ENCODE measurements at regions not wholly inside any gene's neighbourhood (a gene's known extent, or its start where the extent isn't known, plus 50 kb on each side); places are given as distances from the start of the nearest gene placed in this dataset.

DNA sequence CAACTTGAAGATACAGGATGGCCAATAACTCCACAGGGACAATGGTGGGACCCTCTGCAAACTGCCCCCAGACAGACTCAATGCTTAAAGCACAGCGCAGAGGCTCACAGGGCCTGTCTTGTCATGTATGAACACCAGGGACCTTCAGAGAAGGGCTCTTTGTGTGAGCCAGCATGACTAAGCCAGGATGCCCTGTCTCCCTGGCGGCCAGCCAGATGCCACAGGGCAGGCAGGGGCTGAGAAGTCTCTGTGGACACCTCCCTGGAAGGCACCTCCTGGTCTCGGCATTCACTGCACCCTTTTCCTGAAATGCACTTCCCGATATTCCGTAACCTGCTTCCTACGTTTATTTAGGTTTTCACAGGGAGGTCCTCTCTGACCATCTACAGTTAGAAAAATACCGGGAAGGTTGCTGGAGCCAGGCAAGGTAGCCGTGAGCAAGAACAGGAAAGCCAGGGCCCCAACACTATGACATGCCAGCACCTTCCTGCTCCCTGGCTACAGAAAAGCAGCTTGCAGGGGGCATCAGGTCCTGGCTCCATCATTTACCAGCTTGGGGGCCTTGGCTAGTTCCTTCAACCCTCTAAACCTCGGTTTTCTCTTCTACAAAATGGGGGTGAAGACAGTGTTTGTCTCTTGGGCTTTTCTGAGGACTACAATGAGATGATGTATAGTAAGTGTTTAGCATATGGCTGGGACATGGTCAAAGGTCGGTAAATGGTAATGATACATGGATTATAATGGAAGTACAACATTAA is 65.0 kb downstream of the PITPNM2 start:
- H3K79me2 ChIP-seq: peaks cover 15% of the 10 kb centered on the region
- H3K4me1 ChIP-seq: no peaks in the 10 kb centered on the region
- no peak overlapping the region for H3K4me2 ChIP-seq (ENCODE audit: low read length)
- H2AFZ ChIP-seq: no peak overlapping the region
- TF ChIP-seq, protein P1, sequence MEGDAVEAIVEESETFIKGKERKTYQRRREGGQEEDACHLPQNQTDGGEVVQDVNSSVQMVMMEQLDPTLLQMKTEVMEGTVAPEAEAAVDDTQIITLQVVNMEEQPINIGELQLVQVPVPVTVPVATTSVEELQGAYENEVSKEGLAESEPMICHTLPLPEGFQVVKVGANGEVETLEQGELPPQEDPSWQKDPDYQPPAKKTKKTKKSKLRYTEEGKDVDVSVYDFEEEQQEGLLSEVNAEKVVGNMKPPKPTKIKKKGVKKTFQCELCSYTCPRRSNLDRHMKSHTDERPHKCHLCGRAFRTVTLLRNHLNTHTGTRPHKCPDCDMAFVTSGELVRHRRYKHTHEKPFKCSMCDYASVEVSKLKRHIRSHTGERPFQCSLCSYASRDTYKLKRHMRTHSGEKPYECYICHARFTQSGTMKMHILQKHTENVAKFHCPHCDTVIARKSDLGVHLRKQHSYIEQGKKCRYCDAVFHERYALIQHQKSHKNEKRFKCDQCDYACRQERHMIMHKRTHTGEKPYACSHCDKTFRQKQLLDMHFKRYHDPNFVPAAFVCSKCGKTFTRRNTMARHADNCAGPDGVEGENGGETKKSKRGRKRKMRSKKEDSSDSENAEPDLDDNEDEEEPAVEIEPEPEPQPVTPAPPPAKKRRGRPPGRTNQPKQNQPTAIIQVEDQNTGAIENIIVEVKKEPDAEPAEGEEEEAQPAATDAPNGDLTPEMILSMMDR (IDR thresholded peaks at IDR 0.05): no peak
- H3K9me3 ChIP-seq (ENCODE audit: control insufficient read depth, low read length): no peaks in the 10 kb centered on the region
- no peak overlapping the region for H3K4me3 ChIP-seq (ENCODE audit: low read depth, low read length)
- H3K27ac ChIP-seq: no peak overlapping the region
- H3K36me3 ChIP-seq (ENCODE audit: control insufficient read depth, insufficient read depth, low read length): no peaks in the 10 kb centered on the region
- H3K27me3 ChIP-seq (ENCODE audit: control insufficient read depth, insufficient read depth, low read length): no peaks in the 10 kb centered on the region
- no peak overlapping the region for H3K9ac ChIP-seq

DNA sequence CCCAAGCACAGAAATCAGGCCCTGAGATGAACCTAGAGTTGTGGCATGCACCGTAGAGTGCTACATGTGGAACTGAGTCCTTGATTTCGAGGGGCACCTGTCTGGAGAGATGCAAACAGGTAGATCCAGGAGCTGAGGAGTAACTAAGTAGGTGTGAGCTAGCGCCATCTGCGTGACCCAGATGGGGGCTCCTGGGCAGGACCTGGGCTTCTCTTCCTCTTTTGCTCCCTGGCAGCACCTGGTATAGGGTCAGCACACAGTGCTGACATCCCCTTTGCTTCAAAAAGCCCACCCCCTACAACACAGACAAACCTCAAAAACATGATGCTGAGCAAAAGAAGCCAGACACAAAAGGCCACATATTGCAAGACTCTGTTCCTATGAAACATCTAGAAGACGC is 65.8 kb downstream of the PITPNM2 start:
- no peaks in the 10 kb centered on the region for H3K27me3 ChIP-seq (ENCODE audit: control insufficient read depth, insufficient read depth, low read length)
- no peak overlapping the region for H3K4me3 ChIP-seq (ENCODE audit: low read depth, low read length)
- H3K36me3 ChIP-seq (ENCODE audit: control insufficient read depth, insufficient read depth, low read length): no peaks in the 10 kb centered on the region
- H3K79me2 ChIP-seq: peaks cover 20% of the 10 kb centered on the region
- H3K4me1 ChIP-seq: no peaks in the 10 kb centered on the region
- no peak overlapping the region for H3K27ac ChIP-seq
- no peak overlapping the region for H2AFZ ChIP-seq
- TF ChIP-seq, protein P1 (IDR thresholded peaks at IDR 0.05): no peak
- no peak overlapping the region for H3K4me2 ChIP-seq (ENCODE audit: low read length)
- H3K9me3 ChIP-seq (ENCODE audit: control insufficient read depth, low read length): no peaks in the 10 kb centered on the region
- no peak overlapping the region for H3K9ac ChIP-seq

DNA sequence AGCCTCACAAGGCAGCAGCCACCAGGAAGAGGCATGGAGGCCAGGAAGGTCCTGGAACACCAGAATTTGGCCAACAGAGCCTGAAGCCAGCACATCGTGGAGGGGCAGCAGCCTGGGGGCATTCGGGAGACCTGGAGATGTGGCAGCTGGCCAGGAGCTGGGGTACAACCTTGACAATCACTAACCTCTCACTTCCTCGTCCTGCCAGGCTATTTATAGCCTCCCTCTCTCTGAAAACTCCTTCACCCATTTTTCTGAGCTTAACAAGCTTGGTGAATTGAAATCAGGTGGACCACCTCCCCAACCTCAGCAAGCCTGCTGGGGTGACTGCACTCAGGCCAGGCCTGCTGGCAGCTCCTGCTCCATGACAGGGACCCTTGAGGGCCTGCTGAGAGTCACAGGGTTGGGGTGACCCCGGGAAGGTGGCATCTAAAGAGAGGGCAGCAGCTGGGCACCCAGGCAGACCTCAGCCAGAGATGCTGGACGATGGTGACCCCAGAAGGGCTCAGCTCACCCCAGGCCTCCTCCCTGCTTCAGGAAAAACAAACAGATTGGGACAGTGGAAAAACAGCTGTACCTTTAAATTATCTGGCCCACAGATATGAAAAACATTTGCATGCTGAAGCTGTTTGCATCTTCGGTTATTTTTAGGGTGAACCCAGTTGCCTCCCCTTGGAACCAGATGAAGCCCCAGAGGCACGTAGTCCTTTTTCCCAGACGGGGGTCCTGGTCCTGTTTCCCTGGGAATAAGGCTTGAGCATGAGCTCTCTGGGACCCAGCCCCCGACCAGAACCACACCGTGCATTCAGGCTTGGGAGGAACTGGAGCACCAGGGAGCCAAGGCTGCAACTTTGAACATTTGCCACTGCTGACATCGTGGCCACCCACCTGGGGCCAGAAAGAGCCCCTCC is 67.0 kb downstream of the PITPNM2 start:
- TF ChIP-seq, protein P1 (IDR thresholded peaks at IDR 0.05): no peak
- Histone ChIP-seq H3K27me3 (ENCODE audit: control insufficient read depth, insufficient read depth, low read length) (no peaks in the 10 kb centered on the region), H3K9me3 (ENCODE audit: control insufficient read depth, low read length) (no peaks in the 10 kb centered on the region), H3K27ac (no peak overlapping the region), H3K9ac (no peak overlapping the region), H3K4me2 (ENCODE audit: low read length) (no peak overlapping the region), H3K36me3 (ENCODE audit: control insufficient read depth, insufficient read depth, low read length) (no peaks in the 10 kb centered on the region), H3K4me1 (no peaks in the 10 kb centered on the region), H2AFZ (no peak overlapping the region), H3K4me3 (ENCODE audit: low read depth, low read length) (no peak overlapping the region), H3K79me2 (peaks cover 20% of the 10 kb centered on the region)

DNA sequence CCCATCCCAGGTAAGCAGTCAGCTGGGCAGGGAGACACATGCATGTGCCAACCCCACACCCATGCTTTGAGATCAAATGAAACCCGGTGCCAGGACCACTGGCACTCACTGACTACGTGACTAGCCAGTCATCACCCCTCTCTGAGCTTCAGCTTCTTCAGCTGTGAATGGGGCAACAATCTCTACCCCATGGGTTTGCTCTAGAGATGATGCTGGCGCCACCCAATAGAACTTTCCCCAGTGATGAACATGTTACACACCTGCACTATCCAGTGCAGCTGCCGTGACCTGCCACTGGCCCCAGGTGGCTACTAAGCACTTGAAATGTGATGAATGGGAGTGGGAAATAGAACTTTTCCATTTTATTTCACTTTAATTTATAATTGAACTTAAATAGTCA is 70.3 kb downstream of the PITPNM2 start:
- Histone ChIP-seq H3K79me2 (peaks cover 21% of the 10 kb centered on the region), H3K4me2 (ENCODE audit: low read length) (no peak overlapping the region), H3K9me3 (ENCODE audit: control insufficient read depth, low read length) (no peaks in the 10 kb centered on the region), H3K27ac (no peak overlapping the region), H3K4me3 (ENCODE audit: low read depth, low read length) (no peak overlapping the region), H3K4me1 (peaks cover under 1% of the 10 kb centered on the region), H3K36me3 (ENCODE audit: control insufficient read depth, insufficient read depth, low read length) (no peaks in the 10 kb centered on the region), H2AFZ (no peak overlapping the region), H3K9ac (no peak overlapping the region), H3K27me3 (ENCODE audit: control insufficient read depth, insufficient read depth, low read length) (no peaks in the 10 kb centered on the region)
- TF ChIP-seq, protein P1 (IDR thresholded peaks at IDR 0.05): no peak

Measured in parathyroid adenoma (tissue), 2 donors.